HL-60/S4 (cell line): ENCODE measurements at regions not wholly inside any gene's neighbourhood (a gene's known extent, or its start where the extent isn't known, plus 50 kb on each side); places are given as distances from the start of the nearest gene placed in this dataset.
"Not testable (repeated sequence)": the region's sequence is repeated elsewhere in the genome, so short reads cannot be mapped to it uniquely, and the experiment has no call there.

Experiments
- in situ Hi-C: fragments of 300-500 bp; cut with MboI; formaldehyde crosslinking; loops from 2 replicates; pipeline ENCODE4 v1.14.3; 2022; ENCODE audit warnings: low sequenced_read_pairs

- in situ Hi-C loops, result no loop called here
Observed at GRCh38 chr6:165173484-165173883, 135.9 kb downstream of the C6orf118 start.

- in situ Hi-C loops, result no loop called here
Observed at GRCh38 chr6:165167861-165168260, 141.5 kb downstream of the C6orf118 start.

GRCh38 chr6:165167311-165167710 lies 142.1 kb downstream of the C6orf118 start:
- in situ Hi-C loops, result no loop called here

GRCh38 chr6:165163519-165163918 lies 145.9 kb downstream of the C6orf118 start:
- in situ Hi-C loops, result no loop called here

GRCh38 chr6:165159460-165159859 lies 149.9 kb downstream of the C6orf118 start:
- in situ Hi-C loops, result no loop called here

GRCh38 chr6:165146456-165146855 lies 162.9 kb downstream of the C6orf118 start:
- in situ Hi-C loops, result no loop called here

- in situ Hi-C loops, result no loop called here
Observed at GRCh38 chr6:165135889-165136288, 173.5 kb downstream of the C6orf118 start.

GRCh38 chr6:165129086-165129485 lies 180.3 kb downstream of the C6orf118 start:
- in situ Hi-C loops, result no loop called here

GRCh38 chr6:165127743-165128142 lies 181.7 kb downstream of the C6orf118 start:
- in situ Hi-C loops, result not testable (repeated sequence)

- in situ Hi-C loops, result not testable (repeated sequence)
Observed at GRCh38 chr6:165124681-165125080, 184.7 kb downstream of the C6orf118 start.

- in situ Hi-C loops, result no loop called here
Observed at GRCh38 chr6:165119231-165120020, 190.0 kb downstream of the C6orf118 start.

- in situ Hi-C loops, result no loop called here
Observed at GRCh38 chr6:165118736-165119135, 190.7 kb downstream of the C6orf118 start.

- in situ Hi-C loops, result no loop called here
Observed at GRCh38 chr6:165117806-165118205, 191.6 kb downstream of the C6orf118 start.

- in situ Hi-C loops, result no loop called here
Observed at GRCh38 chr6:165117121-165117520, 192.3 kb downstream of the C6orf118 start.

GRCh38 chr6:165110860-165111259 lies 198.5 kb downstream of the C6orf118 start:
- in situ Hi-C loops, result no loop called here

GRCh38 chr6:165109011-165109410 lies 200.4 kb downstream of the C6orf118 start:
- in situ Hi-C loops, result no loop called here

GRCh38 chr6:165106261-165106660 lies 203.1 kb downstream of the C6orf118 start:
- in situ Hi-C loops, result no loop called here

GRCh38 chr6:165098165-165098564 lies 211.2 kb downstream of the C6orf118 start:
- in situ Hi-C loops, result no loop called here

GRCh38 chr6:165096868-165097267 lies 212.5 kb downstream of the C6orf118 start:
- in situ Hi-C loops, result no loop called here

GRCh38 chr6:165096209-165096608 lies 213.2 kb downstream of the C6orf118 start:
- in situ Hi-C loops, result no loop called here

- in situ Hi-C loops, result no loop called here
Observed at GRCh38 chr6:165092881-165093595, 216.4 kb downstream of the C6orf118 start.

- in situ Hi-C loops, result no loop called here
Observed at GRCh38 chr6:165091121-165091785, 218.2 kb downstream of the C6orf118 start.
